Fibroblast of lung (primary cell): ENCODE measurements at regions not wholly inside any gene's neighbourhood (a gene's known extent, or its start where the extent isn't known, plus 50 kb on each side); places are given as distances from the start of the nearest gene placed in this dataset.

Experiments
- DNase-seq, 2 donors: peaks; one replicate each; pipeline versions ENCODE4 v3.0.0 to v3.0.0-alpha.2; 2010; ENCODE audit warnings: low read depth in 2 of 2
- H2AFZ ChIP-seq: 2 replicates; pipeline ENCODE4 v1.5.1; 2012; ENCODE audit warnings: low read length, control low read depth, inconsistent platforms
- H3K27ac ChIP-seq: 2 replicates; pipeline ENCODE4 v1.5.1; 2011; ENCODE audit warnings: low read length, control low read depth; ENCODE audit not compliant: insufficient read depth
- H3K27me3 ChIP-seq: 2 replicates; pipeline ENCODE4 v1.5.1; 2011; ENCODE audit warnings: mild to moderate bottlenecking, low read length; ENCODE audit not compliant: control insufficient read depth, insufficient read depth
- H3K36me3 ChIP-seq: 2 replicates; pipeline ENCODE4 v1.5.1; 2011; ENCODE audit warnings: low read length; ENCODE audit not compliant: control insufficient read depth, insufficient read depth
- H3K4me1 ChIP-seq: 2 replicates; pipeline ENCODE4 v1.5.1; 2011; ENCODE audit warnings: low read length; ENCODE audit not compliant: control insufficient read depth, insufficient read depth; ENCODE audit errors: extremely low read depth
- H3K4me2 ChIP-seq: 2 replicates; pipeline ENCODE4 v1.5.1; 2011; ENCODE audit warnings: low read length, control low read depth; ENCODE audit not compliant: insufficient read depth; ENCODE audit errors: extremely low read depth
- H3K4me3 ChIP-seq, 4 experiments: fragments of 200-600 bp in 1 of 4; sonication (generic) in 1 of 4; replicated peaks in 1 of 4; 2 replicates each; pipeline ENCODE4 v1.5.1; 2011 to 2016; ENCODE audit warnings: low read length in 4 of 4, low read depth in 3 of 4, mild to moderate bottlenecking in 3 of 4, control low read depth in 2 of 4, inconsistent platforms in 1 of 4, mixed read lengths in 1 of 4; ENCODE audit not compliant: insufficient read depth in 1 of 4; ENCODE audit errors: control extremely low read depth in 1 of 4
- H3K79me2 ChIP-seq: 2 replicates; pipeline ENCODE4 v1.5.1; 2012; ENCODE audit warnings: mild to moderate bottlenecking, low read length, inconsistent platforms; ENCODE audit not compliant: control insufficient read depth, insufficient read depth
- H3K9ac ChIP-seq: 2 replicates; pipeline ENCODE4 v1.5.1; 2011; ENCODE audit warnings: mild to moderate bottlenecking, low read length, control low read depth; ENCODE audit not compliant: insufficient read depth
- H3K9me3 ChIP-seq: 2 replicates; pipeline ENCODE4 v1.5.1; 2012; ENCODE audit warnings: low read depth, low read length; ENCODE audit not compliant: control insufficient read depth, insufficient read depth
- H4K20me1 ChIP-seq: 2 replicates; pipeline ENCODE4 v1.5.1; 2011; ENCODE audit warnings: low read length; ENCODE audit not compliant: control insufficient read depth, insufficient read depth; ENCODE audit errors: extremely low read depth
- CTCF ChIP-seq, 2 donors: IDR thresholded peaks in 1 of 2; conservative IDR thresholded peaks in 1 of 2; 1 replicate in 1 of 2; 2 replicates in 1 of 2; pipeline ENCODE4 v1.5.1; 2011 to 2012; ENCODE audit warnings: low read length in 2 of 2, control low read depth in 1 of 2, inconsistent platforms in 1 of 2, low read depth in 1 of 2, mild to moderate bottlenecking in 1 of 2
- EZH2 ChIP-seq: IDR thresholded peaks from 2 replicates; pipeline ENCODE4 v1.5.1; 2012; ENCODE audit warnings: low read length, control low read depth, mild to moderate bottlenecking; ENCODE audit errors: missing control alignments

DNA sequence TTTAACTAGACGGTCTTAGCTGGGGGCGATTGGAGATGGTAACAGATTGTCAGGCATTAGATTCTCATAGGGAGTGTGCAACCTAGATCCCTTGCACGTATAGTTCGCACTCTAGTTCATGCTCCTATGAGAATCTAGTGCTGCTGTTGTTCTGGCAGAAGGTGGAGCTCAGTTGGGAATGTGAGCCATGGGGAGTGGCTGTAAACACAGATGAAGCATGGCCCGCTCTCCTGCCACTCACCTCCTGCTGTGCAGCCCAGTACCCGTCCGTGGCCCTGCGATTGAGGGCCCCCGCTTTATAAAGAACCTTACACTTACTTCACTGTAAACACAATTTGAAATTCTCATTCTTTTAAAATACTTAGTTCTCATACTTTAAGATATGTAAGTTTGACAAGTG is 339.4 kb downstream of the CDH26 start:
- Histone ChIP-seq H3K27ac (no peak overlapping the region), H3K27me3 (no peaks in the 10 kb centered on the region), H2AFZ (no peak overlapping the region), H3K36me3 (no peaks in the 10 kb centered on the region), H3K4me3 (no peak overlapping the region), H3K9ac (no peak overlapping the region), H3K9me3 (no peaks in the 10 kb centered on the region), H4K20me1 (no peaks in the 10 kb centered on the region), H3K4me1 (no peaks in the 10 kb centered on the region), H3K79me2 (no peaks in the 10 kb centered on the region), H3K4me2 (no peak overlapping the region)
- no peak for DNase-seq
- no peak for TF ChIP-seq CTCF (conservative IDR thresholded peaks at IDR 0.05 in 1 of 2, IDR thresholded peaks at IDR 0.05 in 1 of 2; ENCODE audit: low read depth in 1 of 2, low read length in 2 of 2)

GRCh38 chr20:60298647-60299046 is 340.4 kb downstream of the CDH26 start:
- no peak overlapping the region for H3K27ac ChIP-seq
- TF ChIP-seq CTCF (conservative IDR thresholded peaks at IDR 0.05 in 1 of 2, IDR thresholded peaks at IDR 0.05 in 1 of 2; ENCODE audit: low read depth in 1 of 2, low read length in 2 of 2), result no peak
- no peak for TF ChIP-seq EZH2
- H3K27me3 ChIP-seq, result no peaks in the 10 kb centered on the region
- H3K36me3 ChIP-seq, result no peaks in the 10 kb centered on the region
- H3K4me1 ChIP-seq, result no peaks in the 10 kb centered on the region
- no peaks in the 10 kb centered on the region for H3K79me2 ChIP-seq
- no peak overlapping the region for H2AFZ ChIP-seq
- no peak overlapping the region for H3K4me3 ChIP-seq
- H3K4me2 ChIP-seq, result no peak overlapping the region
- H3K9ac ChIP-seq, result no peak overlapping the region
- H4K20me1 ChIP-seq, result no peaks in the 10 kb centered on the region
- no peak for DNase-seq
- H3K9me3 ChIP-seq, result no peaks in the 10 kb centered on the region

GRCh38 chr20:60299951-60300350 is 341.7 kb downstream of the CDH26 start:
- DNase-seq, result no peak
- Histone ChIP-seq H3K9ac (no peak overlapping the region), H3K9me3 (no peaks in the 10 kb centered on the region), H4K20me1 (no peaks in the 10 kb centered on the region), H3K27ac (no peak overlapping the region), H3K4me3 (no peak overlapping the region), H3K4me1 (no peaks in the 10 kb centered on the region), H3K79me2 (no peaks in the 10 kb centered on the region), H3K36me3 (no peaks in the 10 kb centered on the region), H3K4me2 (no peak overlapping the region), H2AFZ (no peak overlapping the region), H3K27me3 (no peaks in the 10 kb centered on the region)
- TF ChIP-seq EZH2, result no peak
- no peak for TF ChIP-seq CTCF (conservative IDR thresholded peaks at IDR 0.05 in 1 of 2, IDR thresholded peaks at IDR 0.05 in 1 of 2; ENCODE audit: low read depth in 1 of 2, low read length in 2 of 2)
